Fibroblast of lung (primary cell): ENCODE measurements at regions not wholly inside any gene's neighbourhood (a gene's known extent, or its start where the extent isn't known, plus 50 kb on each side); places are given as distances from the start of the nearest gene placed in this dataset.

ENCODE experiments used
- DNase-seq, 2 donors: peaks; one replicate each; pipeline versions ENCODE4 v3.0.0 to v3.0.0-alpha.2; 2010; ENCODE audit warnings: low read depth in 2 of 2
- H2AFZ ChIP-seq: 2 replicates; pipeline ENCODE4 v1.5.1; 2012; ENCODE audit warnings: low read length, control low read depth, inconsistent platforms
- H3K27ac ChIP-seq: 2 replicates; pipeline ENCODE4 v1.5.1; 2011; ENCODE audit warnings: low read length, control low read depth; ENCODE audit not compliant: insufficient read depth
- H3K27me3 ChIP-seq: 2 replicates; pipeline ENCODE4 v1.5.1; 2011; ENCODE audit warnings: mild to moderate bottlenecking, low read length; ENCODE audit not compliant: control insufficient read depth, insufficient read depth
- H3K36me3 ChIP-seq: 2 replicates; pipeline ENCODE4 v1.5.1; 2011; ENCODE audit warnings: low read length; ENCODE audit not compliant: control insufficient read depth, insufficient read depth
- H3K4me1 ChIP-seq: 2 replicates; pipeline ENCODE4 v1.5.1; 2011; ENCODE audit warnings: low read length; ENCODE audit not compliant: control insufficient read depth, insufficient read depth; ENCODE audit errors: extremely low read depth
- H3K4me2 ChIP-seq: 2 replicates; pipeline ENCODE4 v1.5.1; 2011; ENCODE audit warnings: low read length, control low read depth; ENCODE audit not compliant: insufficient read depth; ENCODE audit errors: extremely low read depth
- H3K4me3 ChIP-seq, 4 experiments: fragments of 200-600 bp in 1 of 4; sonication (generic) in 1 of 4; replicated peaks in 1 of 4; 2 replicates each; pipeline ENCODE4 v1.5.1; 2011 to 2016; ENCODE audit warnings: low read length in 4 of 4, low read depth in 3 of 4, mild to moderate bottlenecking in 3 of 4, control low read depth in 2 of 4, inconsistent platforms in 1 of 4, mixed read lengths in 1 of 4; ENCODE audit not compliant: insufficient read depth in 1 of 4; ENCODE audit errors: control extremely low read depth in 1 of 4
- H3K79me2 ChIP-seq: 2 replicates; pipeline ENCODE4 v1.5.1; 2012; ENCODE audit warnings: mild to moderate bottlenecking, low read length, inconsistent platforms; ENCODE audit not compliant: control insufficient read depth, insufficient read depth
- H3K9ac ChIP-seq: 2 replicates; pipeline ENCODE4 v1.5.1; 2011; ENCODE audit warnings: mild to moderate bottlenecking, low read length, control low read depth; ENCODE audit not compliant: insufficient read depth
- H3K9me3 ChIP-seq: 2 replicates; pipeline ENCODE4 v1.5.1; 2012; ENCODE audit warnings: low read depth, low read length; ENCODE audit not compliant: control insufficient read depth, insufficient read depth
- H4K20me1 ChIP-seq: 2 replicates; pipeline ENCODE4 v1.5.1; 2011; ENCODE audit warnings: low read length; ENCODE audit not compliant: control insufficient read depth, insufficient read depth; ENCODE audit errors: extremely low read depth
- EZH2 ChIP-seq: IDR thresholded peaks from 2 replicates; pipeline ENCODE4 v1.5.1; 2012; ENCODE audit warnings: low read length, control low read depth, mild to moderate bottlenecking; ENCODE audit errors: missing control alignments
- TF ChIP-seq, protein P1 (sequence below), 2 donors: IDR thresholded peaks in 1 of 2; conservative IDR thresholded peaks in 1 of 2; 1 replicate in 1 of 2; 2 replicates in 1 of 2; pipeline ENCODE4 v1.5.1; 2011 to 2012; ENCODE audit warnings: low read length in 2 of 2, control low read depth in 1 of 2, inconsistent platforms in 1 of 2, low read depth in 1 of 2, mild to moderate bottlenecking in 1 of 2

DNA sequence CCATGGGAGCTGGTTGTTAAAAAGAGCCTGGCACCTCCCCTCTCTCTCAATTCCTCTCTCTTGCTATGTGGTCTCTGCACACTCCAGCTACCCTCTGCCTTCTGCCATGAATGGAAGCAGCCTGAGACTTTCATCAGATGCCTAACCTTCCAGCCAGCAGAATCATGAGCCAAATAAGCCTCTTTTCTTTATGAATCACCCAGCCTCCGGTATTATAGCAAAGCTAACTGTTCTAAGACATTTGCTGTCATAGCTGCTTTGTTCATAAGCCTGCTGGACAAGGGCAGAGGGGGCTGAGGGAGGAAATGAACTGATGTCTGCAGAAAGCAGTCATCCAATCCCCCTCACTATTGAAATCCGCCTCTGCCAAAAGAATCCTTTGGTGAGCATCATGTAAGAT is 196.7 kb downstream of the ZNF330 start:
- Histone ChIP-seq H3K27me3 (no peaks in the 10 kb centered on the region), H3K79me2 (no peaks in the 10 kb centered on the region), H4K20me1 (no peaks in the 10 kb centered on the region), H3K27ac (no peak overlapping the region), H3K4me1 (peaks cover 2% of the 10 kb centered on the region), H3K9ac (no peak overlapping the region), H3K9me3 (no peaks in the 10 kb centered on the region), H2AFZ (no peak overlapping the region), H3K4me3 (no peak overlapping the region), H3K36me3 (no peaks in the 10 kb centered on the region), H3K4me2 (no peak overlapping the region)
- peak; percentile 48 to 76 for DNase-seq
- no peak for TF ChIP-seq EZH2
- TF ChIP-seq, protein P1, sequence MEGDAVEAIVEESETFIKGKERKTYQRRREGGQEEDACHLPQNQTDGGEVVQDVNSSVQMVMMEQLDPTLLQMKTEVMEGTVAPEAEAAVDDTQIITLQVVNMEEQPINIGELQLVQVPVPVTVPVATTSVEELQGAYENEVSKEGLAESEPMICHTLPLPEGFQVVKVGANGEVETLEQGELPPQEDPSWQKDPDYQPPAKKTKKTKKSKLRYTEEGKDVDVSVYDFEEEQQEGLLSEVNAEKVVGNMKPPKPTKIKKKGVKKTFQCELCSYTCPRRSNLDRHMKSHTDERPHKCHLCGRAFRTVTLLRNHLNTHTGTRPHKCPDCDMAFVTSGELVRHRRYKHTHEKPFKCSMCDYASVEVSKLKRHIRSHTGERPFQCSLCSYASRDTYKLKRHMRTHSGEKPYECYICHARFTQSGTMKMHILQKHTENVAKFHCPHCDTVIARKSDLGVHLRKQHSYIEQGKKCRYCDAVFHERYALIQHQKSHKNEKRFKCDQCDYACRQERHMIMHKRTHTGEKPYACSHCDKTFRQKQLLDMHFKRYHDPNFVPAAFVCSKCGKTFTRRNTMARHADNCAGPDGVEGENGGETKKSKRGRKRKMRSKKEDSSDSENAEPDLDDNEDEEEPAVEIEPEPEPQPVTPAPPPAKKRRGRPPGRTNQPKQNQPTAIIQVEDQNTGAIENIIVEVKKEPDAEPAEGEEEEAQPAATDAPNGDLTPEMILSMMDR (conservative IDR thresholded peaks at IDR 0.05 in 1 of 2, IDR thresholded peaks at IDR 0.05 in 1 of 2; ENCODE audit: low read depth in 1 of 2, low read length in 2 of 2): no peak

DNA sequence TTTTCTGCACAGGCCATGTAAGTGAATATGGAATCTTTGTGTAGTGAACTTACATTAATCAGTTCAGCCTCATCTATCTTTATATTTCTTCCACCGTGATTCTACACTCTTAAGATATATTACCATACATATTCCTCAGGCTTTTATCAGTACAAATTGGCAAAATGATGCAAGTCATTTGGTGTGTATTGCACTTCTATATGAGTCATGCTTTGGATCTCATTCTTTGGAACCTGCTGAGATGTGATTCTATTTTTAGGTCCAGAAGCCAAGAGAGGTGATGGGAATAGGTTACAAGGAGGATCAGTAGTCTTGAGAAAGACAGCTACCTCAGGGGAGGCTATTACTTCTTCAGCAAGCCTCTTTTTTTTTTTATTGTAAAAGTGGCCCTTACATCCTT is 204.4 kb downstream of the ZNF330 start:
- Histone ChIP-seq H3K4me1 (peaks cover 4% of the 10 kb centered on the region), H3K27me3 (no peaks in the 10 kb centered on the region), H3K79me2 (no peaks in the 10 kb centered on the region), H4K20me1 (no peaks in the 10 kb centered on the region), H3K9ac (no peak overlapping the region), H2AFZ (no peak overlapping the region), H3K36me3 (no peaks in the 10 kb centered on the region), H3K27ac (no peak overlapping the region), H3K4me2 (peak overlapping the region; percentile 29), H3K9me3 (no peaks in the 10 kb centered on the region), H3K4me3 (no peak overlapping the region)
- TF ChIP-seq, protein P1 (conservative IDR thresholded peaks at IDR 0.05 in 1 of 2, IDR thresholded peaks at IDR 0.05 in 1 of 2; ENCODE audit: low read depth in 1 of 2, low read length in 2 of 2): no peak
- no peak for TF ChIP-seq EZH2
- peak; percentile 87 for DNase-seq

DNA sequence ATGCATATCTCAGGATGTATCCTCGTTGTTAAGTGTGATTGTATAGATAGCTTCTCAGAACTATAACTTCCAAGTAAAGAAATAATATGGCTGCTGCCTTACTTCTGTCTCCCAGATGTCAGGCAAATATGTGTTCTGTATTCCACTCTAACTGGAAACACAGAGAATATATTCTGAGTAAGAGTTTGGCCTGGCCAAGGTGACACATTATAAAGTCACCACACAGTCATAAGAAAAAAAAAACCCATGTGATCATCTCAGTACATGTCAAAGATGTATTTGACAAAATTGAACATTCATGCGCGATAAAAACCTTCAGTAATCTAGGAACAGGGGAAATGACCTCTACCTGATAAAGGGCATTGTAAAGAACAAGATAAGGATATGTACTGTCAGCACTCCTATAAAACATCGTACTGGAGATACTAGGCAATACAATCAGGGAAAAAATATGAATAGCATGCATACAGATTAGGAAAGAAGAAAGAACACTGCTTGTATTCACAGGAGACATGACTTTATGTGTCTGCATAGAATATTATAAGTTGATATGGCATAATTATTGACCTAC is 207.1 kb downstream of the ZNF330 start:
- DNase-seq: peak in 1 of 2 donors; percentile 10
- H2AFZ ChIP-seq: no peak overlapping the region

More for the DNA sequence above, 207.1 kb downstream of the ZNF330 start:
- no peak overlapping the region for H3K9ac ChIP-seq
- H3K9me3 ChIP-seq: no peaks in the 10 kb centered on the region
- H3K4me3 ChIP-seq: no peak overlapping the region
- no peaks in the 10 kb centered on the region for H4K20me1 ChIP-seq
- no peak overlapping the region for H3K4me2 ChIP-seq
- no peak overlapping the region for H3K27ac ChIP-seq
- no peaks in the 10 kb centered on the region for H3K36me3 ChIP-seq
- peaks cover 12% of the 10 kb centered on the region for H3K4me1 ChIP-seq
- no peaks in the 10 kb centered on the region for H3K27me3 ChIP-seq
- H3K79me2 ChIP-seq: no peaks in the 10 kb centered on the region
- no peak for TF ChIP-seq EZH2
- TF ChIP-seq, protein P1 (conservative IDR thresholded peaks at IDR 0.05 in 1 of 2, IDR thresholded peaks at IDR 0.05 in 1 of 2; ENCODE audit: low read depth in 1 of 2, low read length in 2 of 2): no peak
